GM19328 (cell line): ENCODE measurements at regions not wholly inside any gene's neighbourhood (a gene's known extent, or its start where the extent isn't known, plus 50 kb on each side); places are given as distances from the start of the nearest gene placed in this dataset.

ENCODE experiments used
- ATAC-seq: cut with Tn5 transposase; IDR thresholded peaks from one replicate; pipeline ENCODE4 v1.9.1; 2021; ENCODE audit warnings: mild to moderate bottlenecking, moderate library complexity; ENCODE audit not compliant: unreplicated experiment

DNA sequence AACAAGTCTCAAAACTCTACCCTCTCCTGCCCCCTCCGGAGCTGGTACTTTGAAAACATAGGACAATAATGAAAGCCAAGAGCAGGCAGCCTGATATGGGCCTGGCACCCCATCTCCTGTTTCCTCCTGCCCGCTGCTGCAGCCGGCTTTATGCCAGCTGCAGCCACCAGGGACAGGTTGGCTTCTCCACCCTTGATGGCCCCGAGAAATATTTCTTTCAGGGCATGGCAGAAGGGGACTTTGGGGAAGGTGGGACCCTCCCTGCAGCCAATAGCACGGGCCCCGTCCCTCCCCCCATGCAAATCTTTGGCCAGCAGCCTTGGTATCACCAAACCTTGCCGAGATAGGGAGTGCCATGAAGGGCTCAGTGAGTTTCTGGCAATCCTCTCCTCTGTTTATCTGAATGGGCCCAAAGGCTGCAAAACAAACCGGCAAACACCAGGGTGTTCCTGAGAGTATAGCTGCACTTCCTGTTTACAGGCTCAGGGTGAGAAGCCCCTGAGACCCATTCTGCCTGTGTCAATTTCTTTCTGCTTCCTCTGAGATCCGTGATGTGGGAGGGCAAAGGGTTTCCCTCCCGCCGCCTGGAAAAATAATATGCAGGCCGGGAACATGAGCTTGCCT is 73.4 kb upstream of the BOD1 start:
- no peak for ATAC-seq

DNA sequence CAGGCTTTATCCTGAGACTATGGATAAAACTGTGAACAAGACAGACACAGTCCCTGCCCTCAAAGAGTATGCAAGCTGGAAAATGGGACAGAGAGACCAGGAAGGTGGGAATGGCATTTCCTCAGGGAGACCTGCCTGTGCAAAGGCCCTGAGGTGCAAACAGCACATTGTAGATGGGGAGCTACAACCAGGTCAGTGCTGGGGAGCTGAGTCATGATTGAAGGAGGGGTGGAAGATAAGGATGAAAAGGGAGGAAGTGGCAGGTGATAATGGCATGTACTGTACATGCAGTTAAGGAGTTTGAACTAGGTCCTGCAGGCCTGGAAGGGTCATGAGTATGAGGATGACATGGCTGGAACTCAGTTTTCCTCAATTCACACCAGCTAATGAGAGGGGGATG is 75.5 kb upstream of the BOD1 start:
- ATAC-seq = no peak

DNA sequence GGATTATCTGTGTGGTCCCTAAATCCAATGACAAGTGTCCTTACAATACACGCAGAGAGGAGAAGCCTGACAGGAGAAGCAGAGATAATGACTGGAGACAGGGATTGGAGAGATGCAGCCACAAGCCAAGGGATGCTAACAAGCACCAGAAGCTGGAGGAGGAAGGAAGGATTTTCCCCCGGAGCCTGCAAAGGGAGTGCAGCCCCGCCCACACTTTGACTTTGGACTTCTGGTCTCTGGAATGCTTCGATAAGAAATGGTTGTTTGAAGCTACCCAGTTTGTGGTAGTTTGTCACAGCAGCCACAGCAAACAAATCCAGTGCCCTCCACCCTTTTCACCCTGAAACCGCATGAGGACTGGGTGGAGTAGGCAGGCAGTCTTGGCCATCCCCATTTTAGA is 77.2 kb upstream of the BOD1 start:
- ATAC-seq = no peak

DNA sequence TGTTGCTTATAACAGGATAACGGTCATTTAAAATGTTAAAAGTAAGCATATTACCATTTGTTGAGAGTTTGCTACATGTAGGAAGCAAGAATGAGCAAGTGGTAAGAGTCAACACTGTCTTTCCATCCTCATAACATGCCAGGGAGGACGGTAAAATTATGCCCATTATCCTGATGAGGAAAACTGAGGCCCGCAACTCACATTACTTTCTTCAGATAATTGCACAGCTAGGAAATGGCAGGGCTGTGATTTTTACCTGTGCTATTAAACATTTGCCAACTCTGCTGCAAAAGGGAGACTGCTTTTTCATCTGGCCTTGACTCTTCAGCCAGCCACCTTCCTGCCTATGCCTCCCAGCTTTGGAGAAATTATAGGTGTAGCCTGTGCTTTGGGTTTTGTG is 79.8 kb upstream of the BOD1 start:
- no peak for ATAC-seq

DNA sequence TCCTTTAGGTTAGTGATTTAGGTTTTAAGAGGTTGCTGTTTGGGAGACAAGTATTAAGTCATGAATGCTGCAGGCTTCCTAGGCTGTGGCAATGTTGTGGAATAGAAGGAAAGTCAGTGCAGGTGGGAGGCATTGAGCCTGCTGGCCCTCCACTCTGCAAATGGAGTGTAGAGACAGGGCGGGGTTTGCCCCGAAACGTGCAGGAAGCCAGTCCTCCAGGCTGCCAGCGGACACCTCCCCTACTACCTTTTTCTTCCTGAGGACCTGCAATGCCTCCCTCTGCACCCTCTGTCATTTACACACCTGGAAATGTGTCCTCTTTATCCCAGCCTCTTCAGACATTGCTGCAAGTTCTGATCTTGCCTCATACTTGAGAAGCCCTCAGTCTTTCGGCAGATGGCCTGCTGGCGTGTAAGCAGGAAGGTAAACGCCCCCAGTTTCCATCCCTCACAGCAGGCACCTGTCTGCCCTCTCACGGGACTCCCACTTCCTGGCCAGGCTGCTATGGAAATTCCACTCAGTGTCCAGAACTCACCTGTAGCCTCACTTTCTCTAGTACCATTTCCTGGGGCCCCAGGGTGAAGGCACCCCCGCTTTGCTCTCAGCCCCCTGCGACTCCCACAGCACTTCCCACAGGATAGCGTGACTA is 81.6 kb upstream of the BOD1 start:
- no peak for ATAC-seq

DNA sequence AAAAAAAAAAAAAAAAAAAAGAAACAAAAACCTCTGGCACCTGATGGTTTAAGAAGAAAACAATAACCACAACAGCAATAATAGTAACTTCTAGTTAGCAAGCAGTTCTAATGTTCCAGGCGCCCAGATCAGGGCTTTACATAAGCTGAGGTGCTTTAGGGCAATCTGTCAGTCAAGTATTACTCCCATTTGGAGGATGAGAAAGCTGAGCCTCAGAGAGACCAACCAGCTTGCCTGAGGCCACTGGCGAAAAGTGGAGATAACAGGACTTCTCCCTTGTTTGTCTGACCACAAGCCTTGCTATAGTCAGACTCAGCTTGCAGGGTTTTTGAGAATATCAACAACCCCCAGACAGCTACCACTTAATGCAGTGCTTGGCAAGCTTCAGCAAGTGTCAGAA is 83.5 kb upstream of the BOD1 start:
- ATAC-seq = no peak

DNA sequence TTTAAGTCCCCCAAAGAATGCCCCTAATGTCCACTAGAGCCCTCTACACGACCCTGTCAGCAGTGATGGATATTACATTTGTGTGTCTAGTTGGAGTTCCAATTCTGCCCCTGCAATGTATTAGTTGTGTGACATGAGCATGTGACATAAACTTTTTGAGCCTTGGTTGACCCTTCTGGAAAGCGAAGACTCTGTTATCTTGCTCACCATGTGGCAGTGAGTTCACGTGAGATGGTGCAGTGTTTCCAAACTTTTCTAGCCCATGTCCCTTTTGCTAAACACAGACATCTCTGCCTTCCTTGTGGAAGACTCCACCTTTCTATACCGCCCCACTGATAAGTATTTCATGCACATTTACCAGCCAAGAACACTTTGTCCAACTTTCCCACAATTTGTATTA is 87.0 kb upstream of the BOD1 start:
- ATAC-seq = no peak

DNA sequence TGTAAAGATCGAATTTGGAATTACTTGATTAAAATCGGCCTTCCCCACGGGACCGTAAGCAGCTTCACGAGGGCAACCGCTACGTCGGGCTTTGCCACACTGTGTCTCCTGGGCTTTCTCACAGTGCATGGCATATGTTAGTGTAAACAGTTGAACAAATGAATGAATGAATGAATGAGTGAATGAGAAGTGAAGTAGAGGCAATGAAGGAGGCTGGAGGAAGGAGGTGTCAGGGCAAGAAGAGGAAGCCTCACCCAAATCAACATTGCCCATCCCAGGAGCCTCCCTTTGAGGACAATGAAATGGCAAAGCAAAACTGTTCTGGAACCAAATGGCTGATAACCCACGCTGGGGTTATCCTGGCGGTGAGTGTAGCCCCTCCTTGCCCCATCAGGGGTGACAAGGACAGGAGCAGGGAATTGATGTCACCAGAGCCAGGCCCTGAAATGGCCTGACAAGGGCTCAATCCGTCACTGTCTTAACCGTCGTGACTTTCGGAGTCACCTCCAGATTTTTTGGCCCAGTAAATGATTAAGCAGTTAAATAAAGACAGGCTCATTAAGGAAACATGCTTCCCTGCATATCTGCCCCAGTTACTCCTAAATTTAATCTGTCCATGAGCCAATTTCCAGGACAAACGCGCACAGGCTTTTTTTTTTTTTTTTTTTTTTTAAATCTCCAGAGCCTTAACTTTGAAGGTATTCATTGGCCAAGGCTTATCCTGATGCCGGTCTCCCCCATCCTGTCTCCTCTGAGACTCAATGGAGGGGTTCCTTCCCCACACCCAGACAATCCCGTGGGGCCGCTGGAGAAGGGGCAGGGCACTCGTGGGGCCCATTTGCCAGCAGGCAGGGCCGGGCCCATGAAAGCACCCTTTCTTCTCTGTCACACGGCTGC is 88.4 kb upstream of the BOD1 start:
- no peak for ATAC-seq

DNA sequence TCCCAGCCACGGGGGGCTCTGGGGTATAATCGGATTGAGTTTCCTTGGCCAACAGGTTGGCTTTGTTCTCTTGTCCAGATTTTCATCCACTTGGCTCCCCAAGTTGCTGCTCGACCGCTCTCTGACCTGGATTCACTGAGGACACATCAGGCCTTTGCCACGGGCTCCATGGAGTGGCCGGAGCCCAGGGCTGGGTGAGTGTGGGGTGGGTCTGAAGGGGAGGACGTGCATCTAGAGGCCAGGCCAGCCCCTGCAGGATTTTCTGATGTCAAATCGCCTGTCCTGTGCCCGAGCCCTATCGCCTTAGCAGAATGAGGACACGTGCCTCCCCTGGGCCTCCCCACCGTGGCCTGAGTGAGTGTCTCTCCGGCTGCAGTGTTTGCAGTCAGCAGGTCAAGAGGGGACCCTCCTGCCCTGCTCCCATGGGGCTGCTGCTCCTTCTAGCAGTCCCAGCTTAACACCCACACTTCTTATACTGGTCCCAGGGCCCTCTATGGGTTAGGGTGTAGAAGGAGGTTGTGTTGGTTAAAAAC is 89.1 kb upstream of the BOD1 start:
- ATAC-seq = no peak

DNA sequence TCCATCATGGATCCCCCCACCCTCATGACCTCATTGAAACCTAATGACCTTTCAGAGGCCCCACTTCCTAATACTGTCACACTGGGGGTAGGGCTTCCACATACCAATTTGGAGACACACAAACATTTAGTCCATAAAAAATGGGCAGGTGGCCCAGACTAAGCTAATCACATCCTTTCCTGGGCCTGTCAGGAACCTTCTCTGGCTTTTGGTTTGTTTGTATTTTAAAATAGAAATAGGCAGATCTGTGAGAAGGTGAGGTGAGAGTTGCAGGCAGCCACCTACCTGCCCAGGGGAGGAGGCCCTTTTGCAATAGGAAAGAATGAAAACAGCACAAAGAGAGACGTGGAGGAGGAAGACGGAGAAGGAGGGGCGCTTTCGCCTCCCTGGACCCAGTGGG is 90.2 kb upstream of the BOD1 start:
- no peak for ATAC-seq

DNA sequence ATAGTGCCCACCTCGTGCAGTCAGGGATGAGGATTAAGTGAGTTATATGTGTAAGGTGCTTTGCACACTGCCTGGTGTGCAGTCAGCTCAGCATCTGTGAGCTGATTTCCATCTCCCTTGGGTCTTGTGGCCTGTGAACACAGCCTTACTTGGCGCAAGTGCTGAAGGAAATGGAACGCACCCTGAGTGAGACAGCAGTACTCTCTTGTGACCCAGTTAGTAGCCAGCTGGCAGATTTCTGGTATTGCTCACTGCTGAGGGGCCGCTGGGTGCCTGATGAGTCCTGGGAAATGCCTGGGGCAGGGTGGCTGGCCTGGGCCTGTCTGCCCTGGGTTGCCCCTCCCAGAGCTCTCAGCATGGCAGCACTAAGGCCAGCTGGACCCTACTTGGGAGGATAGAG is 90.9 kb upstream of the BOD1 start:
- ATAC-seq = peak; percentile 69

DNA sequence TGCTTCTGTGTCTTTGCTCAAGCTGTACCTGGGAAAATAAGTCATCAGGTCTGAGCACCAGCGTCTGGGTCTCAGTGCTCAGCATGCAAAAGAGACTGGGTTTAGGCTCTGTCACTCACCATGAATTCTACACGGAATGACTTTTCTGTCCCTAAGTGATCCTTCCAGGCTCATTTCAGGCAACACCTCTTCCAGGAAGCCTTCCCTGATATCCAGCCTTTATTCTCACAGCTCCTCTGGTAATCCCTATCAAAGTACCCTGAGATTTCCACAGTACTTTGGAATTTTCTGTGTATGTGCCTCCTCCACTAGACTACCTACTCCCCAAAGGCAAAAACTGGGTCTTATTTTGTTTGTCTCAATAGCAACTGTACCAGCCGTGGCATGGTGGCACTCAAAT is 92.7 kb upstream of the BOD1 start:
- ATAC-seq = no peak

DNA sequence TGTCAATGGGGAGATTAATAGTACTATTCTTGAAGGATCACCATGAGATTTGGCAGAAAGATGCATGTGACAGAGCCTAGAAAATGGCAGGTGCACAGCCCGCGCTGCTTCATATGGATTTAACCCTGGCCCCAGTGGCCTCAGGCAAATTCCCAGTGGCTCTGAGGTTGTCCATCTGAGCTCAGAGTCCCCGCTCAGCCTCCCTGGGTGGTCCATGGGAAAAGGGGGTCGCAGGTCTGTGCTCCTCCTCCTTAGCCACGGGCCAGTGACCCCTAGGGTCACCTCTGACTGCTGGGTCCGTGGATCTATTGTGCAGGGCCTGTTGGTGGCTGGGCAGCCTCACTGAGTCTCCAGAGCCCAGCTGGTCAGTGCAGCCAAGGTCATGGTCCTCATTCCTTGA is 93.3 kb upstream of the BOD1 start:
- ATAC-seq = no peak

DNA sequence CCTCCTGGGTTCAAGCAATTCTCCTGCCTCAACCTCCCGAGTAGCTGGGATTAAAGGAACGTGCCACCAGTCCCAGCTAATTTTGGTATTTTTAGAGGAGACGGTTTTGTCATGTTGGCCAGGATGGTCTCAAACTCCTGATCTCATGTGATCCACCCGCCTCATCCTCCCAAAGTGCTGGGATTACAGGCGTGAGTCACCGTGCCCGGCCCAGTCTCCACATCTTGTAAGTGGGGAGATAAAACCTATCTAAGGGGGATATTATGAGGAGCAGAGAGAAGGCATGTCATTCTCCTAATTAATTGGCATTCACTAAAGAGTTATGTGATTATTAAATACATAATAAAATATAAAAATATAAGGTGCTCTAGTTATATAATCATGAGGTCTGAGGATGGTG is 94.1 kb upstream of the BOD1 start:
- no peak for ATAC-seq

DNA sequence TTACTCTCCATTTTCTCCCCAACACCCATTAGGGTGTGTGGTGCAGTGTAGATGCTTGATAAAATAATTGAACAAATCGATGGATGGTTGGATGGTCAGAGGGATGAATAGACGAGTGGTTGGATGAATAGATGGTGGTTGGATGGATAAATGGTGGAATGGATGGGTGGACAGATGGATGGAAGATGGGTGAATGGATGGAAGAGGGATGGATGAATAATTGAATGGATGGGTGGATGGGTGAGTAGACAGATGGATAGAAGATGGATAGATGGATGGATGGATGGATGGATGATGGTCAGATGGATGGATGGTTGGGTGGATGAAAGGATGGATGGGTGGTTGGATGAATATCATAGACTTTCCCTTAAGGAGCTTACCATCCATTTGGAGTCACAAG is 95.0 kb upstream of the BOD1 start:
- ATAC-seq = no peak

DNA sequence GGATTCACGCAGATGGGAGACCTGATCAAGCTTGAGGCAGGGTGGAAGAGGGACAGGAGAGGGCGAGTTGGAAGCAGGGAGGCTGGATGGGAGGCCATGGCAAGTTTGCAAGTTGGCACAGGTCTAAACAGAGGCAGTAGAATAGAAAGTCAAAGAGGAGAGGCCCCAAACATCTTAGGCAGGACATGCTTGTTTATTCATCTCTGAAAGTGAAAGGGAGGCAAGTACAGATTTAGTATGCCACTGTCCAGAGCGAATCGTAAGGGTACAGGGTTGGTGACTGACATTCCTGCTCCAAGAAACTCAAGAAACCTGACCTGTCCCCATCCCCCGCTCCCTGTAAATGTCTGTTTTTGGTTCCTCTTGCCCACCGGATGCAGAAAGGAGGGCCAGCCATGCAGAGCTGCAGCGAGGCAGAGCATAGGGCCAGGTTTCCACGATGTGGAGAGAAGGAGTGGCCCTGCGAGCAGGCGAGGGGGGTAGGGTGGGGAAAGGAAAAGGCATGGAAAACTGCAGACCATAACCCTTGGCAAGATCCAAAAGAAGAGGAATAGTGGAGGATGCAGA is 96.2 kb upstream of the BOD1 start:
- no peak for ATAC-seq

DNA sequence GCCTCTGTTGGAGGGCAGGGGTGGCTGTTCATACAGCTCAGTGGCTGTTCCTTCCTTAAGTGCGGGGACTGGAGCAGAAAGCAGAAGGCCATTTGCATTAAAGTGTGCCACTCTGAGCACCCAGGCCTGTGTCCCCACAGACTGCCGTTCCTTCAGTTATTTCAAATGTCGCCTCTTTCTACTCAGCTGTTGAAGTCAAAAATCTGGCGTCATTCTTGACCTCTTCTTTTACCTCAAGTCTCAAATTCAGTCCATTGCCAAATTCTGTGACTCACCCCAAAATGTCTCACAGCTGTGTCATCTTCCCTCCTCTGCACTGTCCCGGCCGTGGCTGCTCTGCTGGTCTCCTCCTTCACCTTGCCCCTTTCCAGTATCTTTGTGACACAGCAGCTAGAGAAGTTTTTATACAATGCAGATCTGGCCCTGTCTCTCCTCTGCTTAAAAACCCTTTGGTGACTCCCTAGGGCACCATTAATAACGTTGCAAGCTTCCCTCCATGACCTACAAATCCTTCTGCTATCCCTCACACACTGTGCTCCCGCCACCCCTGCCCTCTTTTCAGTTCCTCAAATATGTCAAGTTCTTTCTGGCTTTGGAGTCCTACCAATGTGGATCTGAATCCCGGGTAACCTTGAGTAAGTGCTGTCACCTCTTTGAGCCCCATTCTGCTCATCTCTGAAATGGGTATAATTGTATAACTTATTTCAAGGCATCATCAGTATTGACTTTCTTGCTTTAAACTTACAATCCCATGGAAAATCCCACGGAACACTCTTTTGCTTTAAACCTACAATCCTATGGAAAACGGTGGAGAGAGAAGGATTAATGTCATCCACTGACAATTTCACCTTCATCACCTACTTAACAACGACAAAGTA is 98.3 kb upstream of the BOD1 start:
- ATAC-seq = no peak

DNA sequence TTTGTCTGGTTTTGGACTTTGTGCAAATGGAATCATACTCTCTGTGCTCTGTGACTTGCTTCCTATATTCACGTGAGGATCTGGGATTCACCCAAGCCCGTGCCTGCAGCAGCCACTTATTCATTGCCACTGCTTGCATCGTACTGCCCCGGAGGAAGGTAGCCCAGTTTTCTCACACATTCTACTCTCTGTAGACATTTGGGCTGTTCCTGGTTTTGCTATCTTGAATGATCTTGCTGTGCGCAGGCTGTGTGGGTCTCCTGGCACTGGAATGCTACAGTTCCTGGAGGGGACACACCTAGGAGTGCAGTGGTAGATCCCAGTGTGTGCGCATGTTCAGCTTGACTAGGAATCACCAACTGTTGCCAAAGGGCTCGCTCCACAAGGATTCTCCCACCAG is 99.2 kb upstream of the BOD1 start:
- ATAC-seq = no peak

DNA sequence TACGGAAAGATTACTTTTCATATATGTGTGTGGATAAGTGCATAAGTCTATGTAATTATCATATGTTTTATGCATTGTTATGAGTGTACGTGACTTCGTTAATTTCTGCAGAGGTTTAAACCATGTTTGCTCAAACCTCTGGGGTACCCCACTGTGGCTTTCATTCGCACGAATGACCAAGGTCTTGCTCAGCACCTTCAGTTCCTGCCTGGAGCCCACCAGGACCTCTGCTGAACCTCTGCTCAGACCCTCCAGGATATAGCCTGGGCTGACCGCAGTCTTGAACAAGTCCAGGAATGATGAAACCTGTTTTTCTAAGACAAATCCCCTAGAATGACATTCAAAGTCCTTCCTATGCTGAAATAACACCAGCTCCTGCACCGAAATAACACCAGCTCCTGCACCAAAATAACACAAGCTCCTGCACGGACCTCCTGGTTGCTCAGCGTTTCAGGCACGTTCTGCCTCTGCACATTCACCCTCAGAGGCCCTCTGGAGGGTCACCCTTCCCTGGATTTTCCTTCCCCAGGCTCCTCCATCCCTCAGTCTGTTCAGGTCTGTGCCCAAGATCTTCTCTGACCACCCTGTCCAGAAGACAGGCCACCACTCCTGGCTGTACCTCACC is 99.7 kb upstream of the BOD1 start:
- no peak for ATAC-seq

DNA sequence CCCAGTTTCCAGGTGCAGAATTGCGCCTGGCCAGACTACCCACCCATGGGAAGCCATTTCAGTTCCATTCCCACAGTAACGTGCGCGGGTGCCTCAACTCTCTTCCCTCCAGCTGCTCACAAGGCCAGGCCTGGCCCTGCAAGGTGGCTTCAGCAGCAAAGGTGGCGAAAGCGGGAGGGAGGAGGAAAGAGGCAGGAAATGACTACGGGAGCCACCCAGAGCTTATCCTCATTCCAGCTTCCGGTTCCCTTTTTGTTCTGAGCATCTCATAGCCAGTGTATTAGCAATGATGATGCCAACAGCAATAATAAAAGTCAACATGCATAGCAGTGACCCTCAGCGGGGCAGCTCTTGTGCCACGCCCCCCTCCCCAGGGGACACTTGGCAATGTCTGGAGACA is 101.5 kb upstream of the BOD1 start:
- ATAC-seq = no peak
